ENCODE measurements at regions not wholly inside any gene's neighbourhood (a gene's known extent, or its start where the extent isn't known, plus 50 kb on each side); places are given as distances from the start of the nearest gene placed in this dataset.

DNA sequence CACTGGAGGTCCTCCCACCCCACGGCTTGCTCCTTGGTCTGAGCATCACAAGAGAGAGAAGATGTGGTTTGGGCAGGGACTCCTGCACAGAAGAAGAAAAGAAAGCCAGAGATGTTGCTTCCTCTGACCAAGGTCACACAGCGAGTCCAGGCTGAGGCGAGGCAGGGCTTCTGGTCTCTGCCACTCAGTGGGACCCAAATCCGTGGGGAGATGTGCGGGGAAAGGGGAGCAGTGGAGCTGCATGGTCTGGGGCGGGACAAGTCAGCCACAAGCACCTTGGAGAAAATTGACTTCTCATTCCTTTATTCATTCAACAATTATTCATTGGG, 150.9 kb downstream of the C9orf50 start:
- DNase-seq, result no peak

DNA sequence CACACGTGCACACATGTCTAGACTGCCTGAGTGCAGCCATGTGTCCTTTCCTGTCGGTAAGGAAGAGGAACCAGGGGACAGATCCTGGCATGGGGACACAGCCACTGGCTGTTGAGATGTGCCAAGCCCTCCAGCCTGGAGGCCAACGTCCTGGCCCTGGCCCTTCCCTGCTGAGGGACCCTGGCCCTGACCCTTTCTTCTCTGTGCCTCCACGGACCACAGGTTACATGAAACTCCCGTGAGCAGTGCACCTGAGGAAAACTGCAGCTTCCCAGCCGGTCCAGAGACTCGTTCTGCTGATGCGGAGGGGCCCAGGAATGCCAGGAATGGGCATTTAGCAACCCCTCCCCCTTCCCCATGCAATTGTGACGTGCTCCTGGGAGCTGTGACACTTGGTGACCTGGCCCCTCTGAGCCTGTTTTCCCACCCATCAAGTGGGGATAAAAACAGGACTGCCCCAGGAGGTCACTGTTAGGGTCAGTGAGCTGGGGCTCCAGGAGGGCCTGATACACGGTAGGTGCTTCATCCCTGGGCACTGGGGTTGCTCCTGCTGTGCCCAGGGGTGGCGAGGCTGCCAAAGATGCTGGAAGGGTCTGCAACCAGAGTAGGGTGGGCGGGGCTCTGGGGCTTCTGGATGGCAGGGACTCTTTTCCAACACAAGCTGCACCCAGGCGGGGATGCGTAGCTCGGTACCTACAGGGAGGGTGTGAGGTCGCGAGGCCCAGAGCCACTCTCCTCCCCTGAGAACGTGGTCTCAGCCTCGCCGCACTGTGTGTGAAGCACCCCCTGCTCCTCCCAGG, 151.5 kb downstream of the C9orf50 start:
- no peak for DNase-seq

DNA sequence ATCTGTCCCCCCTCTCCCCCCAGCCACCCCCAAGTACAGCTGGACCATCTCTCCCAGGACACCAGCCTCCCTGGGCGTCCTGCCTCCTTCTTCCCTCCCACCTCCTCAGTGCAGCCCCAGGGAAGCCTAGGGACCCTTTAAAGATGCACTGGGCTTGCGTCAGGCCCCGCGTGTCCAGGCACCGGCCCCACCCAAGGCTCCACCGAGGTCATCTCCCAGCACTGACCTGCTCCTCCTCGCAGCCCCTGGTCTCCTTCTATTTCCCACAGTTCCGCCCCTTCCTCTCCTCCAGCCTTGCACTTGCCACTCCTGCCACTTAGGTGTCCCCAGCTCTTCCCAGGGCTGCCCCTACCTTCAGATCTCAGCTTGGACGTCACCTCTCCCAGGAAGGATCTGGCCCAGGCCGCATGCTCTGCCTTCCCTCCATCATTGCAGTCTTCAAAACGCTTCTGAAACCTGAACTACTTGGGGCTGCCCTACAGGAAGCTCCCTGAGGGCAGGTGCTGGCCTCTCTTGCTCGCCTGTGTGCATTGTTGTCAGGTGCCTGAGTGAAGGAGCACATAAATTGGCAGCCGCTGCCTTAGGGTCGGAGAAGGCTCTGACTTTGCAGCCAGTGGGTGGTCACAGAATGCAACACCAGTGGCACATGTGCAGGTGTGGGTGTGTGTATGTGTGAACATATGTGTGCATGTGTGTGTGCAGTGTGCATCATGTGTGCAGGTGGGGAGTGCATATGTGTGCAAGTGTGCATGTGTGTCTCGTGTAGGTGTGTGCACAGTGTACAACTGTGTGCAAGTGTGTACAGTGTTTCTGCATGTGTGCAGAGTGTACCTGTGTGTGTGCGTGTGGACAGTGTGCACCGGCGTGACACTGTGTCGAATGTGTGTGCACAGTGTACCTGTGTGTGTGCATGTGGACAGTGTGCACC, 152.9 kb downstream of the C9orf50 start:
- no peak for DNase-seq

DNA sequence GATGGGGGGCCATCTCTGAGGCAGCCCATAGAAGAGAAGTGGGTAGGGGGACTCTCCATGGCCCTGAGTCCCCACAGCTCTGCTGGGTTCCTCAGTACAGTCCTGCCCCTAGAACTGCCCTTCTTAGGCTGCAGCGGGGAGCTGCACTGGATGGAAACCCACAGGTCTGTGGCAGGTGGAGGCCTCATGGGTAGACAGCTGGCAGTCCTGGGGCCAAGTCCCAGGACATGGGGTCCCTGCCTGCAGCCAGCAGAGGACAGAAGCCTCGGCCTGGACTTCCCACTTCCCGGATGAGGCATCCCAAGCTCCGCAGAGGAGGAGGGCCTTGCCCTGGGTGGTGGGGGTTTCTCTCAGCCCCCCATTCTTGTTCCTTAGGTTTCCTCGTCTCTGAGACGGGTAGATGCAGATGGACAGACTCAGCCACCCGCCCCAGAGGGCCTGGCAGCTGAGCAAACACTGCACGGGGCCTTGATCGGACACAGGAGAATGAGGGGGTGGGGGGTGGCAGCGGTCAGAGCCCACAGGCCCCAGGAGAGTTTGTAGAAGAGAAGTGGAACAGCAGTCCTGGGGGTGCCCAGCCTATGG, 153.8 kb downstream of the C9orf50 start:
- DNase-seq, result no peak

DNA sequence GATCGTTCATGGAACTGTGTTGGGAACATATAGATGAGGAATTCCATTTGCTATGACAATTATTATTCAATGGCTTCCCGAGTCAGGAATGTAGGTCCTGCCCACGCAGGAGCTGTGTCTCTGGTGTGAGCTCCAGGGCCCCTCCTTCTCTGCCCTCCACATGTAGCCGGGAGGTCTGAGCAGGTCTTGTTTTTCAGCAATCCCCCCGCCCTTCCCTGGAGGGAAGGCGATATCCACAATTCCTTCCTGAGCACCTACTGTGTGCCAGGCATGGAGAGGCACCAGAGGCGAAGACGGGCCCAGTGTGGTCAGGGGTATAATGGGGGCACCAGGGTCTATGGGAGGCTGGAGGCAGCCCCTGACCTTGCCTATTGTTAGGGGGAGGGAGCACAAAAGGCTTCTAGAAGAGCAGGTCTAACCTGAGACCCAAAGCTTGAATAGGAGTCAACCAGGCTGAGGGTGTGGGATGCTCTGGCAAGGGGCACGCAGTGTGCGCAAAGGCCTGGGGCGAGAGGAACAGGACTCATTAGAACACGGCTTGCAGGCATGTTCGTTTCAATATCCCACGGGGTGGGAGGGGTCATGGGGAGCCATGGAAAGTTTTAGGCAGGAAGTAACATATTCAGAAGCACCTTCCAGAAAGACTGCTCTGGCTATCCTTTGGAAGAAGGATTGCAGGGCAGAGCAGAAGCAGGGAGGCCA, 154.9 kb downstream of the C9orf50 start:
- no peak for DNase-seq

DNA sequence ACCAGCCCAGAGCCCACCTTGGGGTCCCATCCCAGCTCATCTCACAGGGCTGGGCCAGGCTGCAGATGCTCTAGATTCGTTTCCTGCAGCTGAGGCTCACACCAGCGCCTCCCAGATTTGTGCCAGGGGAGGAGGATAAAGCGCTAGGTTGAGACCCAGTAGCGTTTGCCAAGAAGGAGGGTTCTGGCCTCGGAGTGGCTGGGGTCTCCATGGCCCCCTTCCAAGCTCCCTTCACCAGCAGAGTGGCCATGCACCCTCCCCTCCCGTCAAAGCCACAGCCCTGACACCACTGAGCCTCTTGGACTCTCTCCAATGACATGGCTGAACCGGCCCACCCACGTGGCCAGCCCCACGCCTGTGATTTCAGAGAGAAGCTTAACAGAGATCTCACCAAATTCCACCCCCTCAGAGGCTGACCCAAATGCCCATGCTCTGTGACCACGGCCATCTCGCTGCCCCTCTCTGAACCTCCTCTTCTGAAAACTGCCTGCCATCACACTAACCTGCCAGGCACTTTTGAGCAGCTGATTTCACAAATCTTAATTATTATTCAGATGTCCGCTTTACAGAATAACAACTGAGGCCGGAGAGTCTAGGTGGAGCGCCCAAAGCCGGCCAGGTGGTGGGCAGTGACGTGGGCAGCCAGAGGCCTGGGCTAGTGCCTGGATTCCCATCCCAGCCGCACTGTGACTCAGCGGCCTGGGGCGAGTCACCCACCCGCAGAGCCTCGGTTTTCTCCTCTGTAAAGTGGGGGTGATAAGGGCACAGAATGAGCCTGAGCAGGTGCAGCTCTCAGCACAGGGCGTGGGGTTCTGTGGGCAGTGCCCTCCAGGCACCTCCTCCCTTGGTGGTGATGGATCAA, 155.7 kb downstream of the C9orf50 start:
- DNase-seq, result no peak

DNA sequence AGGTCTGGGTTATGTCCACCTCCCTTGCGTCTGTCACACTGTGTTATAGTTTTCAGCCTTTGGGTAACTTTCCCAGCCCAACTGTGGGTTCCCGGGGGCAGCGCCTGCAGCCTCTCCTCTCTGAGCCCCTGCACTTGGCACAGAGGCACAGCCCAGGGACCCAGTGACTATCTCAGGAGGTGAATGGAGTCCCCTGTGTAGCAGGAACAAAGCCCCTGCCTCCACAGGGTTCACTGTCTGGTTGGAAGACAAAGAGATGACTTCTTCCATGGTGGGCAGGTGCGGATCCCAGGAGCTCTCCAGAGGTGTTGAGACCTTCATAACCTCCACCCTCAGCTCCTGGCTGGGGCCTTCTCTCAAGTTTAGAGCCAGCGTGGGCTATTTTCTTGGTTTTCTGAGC, 156.9 kb downstream of the C9orf50 start:
- DNase-seq, result no peak

DNA sequence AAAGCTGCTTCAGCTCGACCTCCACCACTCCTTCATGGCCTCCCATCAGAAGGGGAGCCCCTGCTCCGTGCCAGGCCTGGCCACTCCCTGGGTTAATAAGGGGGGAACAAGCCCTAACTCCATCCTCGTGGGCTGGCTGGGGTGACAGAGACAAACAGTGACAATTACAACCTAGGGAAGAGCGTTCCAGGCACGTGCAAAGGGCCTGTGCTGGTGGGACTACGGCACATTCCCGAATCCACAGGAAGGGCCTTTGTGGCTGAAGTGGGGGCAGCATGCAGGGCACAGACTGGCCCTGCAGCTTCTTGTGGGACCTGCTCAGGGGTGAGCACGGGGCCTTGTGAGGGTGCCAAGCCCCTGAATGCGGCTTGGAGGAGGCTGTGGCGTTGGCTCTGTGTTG, 157.4 kb downstream of the C9orf50 start:
- DNase-seq, result no peak

DNA sequence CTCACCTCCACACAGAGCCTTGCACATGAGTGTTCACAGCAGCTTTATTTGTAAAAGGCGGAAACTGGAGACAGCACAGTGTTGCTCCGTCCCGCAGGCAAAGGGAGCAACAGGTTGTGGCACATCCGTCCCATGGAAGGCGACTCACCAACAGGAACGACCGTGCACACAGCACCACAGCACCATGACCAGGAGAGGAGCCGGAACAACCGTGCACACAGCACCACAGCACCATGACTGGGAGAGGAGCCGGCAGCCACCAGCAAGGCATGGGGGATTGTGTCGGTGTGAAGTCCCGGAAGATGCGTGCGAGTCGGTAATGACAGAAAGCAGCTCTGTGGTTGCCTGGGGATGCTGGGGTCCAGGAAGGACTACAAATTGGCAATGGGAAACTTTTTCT, 158.5 kb downstream of the C9orf50 start:
- no peak for DNase-seq

DNA sequence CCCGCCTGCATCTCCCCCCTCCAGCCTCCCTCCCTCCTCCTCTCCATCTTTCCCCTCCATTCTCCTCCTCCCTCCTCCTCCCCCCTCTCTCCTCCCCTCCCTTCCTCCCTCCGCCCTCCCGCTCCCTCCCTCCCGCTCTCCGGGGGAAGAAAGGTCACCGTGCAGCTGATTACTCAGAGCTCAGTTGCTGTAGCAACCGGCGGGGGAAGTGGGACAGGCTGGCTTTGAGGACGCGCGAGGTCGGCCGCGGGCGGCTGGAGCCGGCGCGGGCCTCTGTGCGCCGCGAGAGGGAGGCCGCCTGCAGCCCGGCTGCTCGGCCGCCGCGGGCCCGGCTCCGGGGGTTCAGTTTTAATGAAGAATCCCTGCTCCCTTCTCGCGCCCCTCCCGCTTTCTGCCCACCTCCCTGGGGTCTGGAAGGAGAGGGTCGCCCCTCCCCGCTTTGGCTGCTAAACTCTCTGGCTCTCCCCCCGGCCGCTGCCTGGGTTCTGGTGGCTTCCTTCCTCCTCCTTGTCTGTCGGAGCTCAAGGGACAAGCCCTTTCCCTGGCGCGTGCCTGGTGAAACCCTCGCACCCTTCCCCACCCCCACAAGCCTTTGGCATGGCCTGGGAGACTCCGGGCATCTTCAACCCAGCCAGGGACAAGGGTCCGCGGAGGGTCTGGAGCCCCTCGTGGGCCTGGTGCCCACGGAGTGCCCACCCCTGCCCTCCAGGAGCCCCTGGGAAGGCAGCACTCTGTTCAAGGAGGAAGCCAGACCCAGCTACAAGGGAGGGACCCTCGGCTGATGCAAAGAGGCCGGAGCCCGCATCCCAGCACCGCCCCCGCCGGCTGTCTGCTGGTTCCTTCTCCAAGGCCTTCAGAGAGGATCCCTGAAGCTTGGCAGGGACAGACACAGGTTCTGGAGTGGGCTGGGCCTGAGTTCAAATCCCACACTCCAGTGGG, 160.3 kb downstream of the C9orf50 start:
- peak; percentile 92 for DNase-seq

DNA sequence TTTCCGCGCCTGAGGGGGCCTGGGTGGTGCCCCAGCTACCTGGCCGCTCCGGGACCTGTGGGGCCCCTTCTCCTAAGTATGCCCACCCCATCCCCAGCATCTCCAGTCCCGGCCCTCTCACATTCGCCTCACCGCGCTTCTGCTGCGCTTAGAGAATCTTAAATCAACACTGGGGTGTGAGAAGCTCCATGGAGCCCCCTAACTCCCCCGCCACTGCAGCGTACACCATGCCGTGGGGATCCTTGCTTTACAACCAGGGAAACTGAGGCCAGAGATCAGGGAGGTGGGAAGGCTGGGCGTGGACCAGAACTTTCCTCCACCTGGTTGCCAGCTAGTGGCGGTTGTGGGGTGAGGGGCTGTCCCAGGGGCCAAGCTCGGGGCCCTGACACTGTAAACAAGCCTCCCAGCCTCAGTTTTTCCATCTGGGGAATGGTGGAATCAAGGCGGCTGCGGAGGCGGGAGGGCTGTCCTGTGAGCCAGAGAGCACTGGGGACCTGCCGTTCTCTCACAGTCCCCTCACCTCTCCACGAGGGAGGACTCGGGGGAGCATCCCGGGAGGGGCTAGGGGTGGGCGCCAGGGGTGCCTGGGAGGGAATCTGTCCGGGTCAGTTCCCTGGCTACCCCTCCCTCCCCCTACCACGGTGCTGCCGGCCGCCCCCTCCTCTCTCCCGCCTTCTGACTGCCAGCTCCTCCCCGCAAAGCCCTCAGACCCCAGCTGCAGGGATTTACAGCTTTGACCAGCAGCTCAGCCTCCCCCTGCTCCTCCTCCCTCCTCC, 161.2 kb downstream of the C9orf50 start:
- DNase-seq, result peak; percentile 15

DNA sequence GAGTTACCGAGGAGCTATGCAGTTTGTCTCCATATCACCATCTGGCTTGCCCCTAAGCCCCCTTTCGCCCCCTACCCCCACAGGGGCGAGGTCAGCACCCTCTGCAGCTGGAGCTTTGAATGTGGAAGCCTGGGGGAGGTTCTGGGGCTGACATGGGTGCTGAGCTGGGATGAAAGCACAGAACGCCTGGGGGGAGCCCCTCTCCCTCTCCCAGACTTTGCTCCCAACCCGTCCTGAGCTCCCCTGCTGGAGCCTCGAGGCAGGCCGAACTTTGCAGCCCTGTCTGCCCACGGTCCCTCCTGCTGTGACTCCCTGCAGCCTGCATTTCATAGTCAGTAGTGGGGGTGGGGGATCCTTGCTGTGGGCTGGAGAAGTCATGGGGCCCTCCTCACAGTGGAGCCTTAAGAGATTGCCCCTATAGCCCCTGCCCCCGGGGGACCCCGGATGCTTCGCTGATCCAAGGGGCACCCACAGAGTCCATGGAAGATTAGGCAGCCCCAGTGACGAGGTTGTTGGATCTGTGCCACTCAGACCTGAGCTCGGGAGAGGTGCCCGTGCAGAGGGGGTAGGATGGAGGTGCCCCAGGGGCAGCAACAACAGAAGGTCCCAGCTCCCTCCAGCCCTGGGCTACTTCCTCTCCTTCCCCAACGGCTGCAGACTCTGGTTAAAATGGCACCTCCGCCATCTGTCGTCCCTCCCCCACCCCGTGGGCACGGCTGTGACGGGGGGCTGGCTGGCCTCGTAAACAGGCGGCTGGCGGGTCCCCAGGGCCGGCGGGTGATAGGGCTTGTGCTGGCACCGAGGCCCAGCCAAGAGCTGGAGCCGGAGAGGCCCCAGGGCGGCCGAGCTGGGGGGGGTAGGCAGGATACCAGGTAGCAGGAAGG, 162.0 kb downstream of the C9orf50 start:
- no peak for DNase-seq

DNA sequence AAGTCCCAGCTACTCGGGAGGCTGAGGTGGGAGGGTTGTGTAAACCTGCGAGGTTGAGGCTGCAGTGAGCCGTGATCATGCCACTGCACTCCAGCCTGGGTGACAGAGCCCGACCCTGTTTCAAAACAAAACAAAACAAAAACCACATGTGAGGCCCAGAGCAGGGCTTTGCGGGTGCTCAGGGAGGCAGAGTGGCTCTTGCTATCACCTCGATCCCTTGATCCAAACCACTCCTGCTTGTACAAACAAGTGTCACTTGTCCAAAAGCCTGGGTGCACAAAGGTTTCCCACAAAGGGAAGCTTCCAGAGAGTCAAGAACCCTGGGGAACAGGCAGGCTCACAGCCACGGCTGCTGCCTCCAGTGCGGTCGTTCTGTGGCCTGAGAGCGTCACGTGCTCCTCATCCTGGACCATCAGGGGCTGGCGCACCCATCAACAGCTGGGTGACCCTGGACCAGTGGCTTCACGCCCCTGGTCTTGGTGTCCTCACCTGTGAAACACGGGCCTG, 162.7 kb downstream of the C9orf50 start:
- DNase-seq, result peak; percentile 80

DNA sequence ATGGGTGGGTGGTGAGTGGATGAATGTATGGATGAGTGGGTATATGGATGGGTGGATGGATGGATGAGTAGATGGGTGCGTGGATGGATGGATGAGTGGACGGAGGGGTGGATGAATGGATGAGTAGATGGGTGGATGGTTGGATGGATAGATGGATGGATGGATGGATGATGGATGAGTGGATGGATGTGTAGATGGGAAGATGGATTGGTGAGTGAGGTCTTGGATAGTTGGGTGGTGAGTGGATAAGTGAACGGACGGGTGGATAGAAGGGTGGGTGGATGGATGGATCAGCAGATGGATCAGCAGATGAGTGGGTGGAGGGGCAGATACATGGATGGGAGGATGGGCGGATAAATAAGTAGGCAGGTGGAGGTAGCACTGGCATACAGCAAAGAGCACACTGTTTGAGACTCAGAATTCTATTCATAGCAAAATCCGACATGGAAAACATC, 163.5 kb downstream of the C9orf50 start:
- DNase-seq, result no peak

DNA sequence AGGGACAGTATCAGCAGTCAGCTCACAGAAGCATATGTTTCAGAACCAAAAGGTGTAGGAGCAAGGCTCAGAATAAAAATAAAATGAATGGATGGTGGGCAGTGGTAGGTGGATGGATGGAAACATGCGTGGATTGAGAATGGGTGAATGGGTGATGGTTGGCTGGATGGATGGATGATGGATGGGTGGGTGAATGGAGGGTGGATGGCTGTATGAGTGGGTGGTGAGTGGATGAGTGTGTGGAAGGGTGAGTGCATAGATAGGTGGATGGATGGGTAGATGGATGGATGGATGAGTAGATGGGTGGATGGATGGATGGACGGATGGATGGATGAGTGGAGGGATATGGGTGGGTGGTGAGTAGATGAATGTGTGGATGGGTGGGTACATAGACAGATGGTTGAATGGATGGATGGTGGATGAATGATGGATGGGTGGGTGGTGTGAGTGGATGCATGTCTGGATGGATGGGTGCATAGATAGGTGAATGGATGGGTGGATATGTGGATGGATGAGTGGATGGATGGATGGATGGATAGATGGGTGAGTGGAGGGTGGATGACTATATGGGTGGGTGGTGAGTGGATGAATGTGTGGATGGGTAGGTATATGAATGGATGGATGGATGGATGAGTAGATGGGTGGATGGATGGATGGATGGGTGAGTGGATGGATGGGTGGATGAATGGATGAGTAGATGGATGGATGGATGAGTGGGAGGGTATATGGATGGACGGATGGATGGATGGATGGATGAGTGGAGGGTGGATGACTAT, 164.2 kb downstream of the C9orf50 start:
- DNase-seq, result no peak

DNA sequence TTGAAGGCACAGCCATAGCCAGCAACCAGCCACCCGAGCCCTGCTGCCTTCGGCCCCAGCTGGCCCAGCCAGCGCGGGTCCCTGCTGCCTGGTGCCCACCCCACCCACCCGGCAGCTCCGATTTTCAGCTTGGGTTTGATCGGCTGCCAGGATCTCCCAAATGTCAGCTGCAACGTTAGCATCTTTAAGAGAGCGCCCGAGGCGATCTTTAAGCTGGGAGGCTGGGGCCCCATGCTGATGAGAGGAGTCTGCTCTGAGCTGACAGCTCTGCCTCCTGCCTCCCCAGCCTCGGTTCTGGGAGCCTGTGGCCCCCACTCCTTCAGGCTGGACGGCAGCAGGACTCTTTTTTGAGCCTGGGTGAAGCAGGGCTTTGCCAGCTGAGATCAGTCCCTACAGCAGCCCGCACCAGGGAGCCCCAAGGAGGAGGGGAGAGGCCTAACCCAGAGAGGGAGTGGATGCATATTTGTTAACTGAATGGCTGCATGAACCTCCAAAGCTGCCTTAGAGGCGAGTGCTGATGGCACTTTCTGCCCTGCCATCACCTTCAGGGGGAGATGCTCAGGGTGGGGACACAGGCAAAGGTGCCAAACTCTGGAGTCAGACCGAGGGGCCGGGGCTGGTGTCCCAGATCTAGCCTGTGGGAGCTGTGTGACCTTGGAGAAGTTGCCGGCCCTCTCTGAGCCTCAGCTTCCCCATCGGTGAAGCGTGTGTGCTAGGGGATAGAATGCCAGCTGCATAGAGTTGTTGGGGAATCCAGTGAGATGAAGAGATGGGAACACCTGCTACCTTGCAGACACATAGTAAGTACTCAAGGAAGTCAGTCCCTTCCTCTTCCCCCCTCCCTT, 165.5 kb downstream of the C9orf50 start:
- DNase-seq, result no peak

DNA sequence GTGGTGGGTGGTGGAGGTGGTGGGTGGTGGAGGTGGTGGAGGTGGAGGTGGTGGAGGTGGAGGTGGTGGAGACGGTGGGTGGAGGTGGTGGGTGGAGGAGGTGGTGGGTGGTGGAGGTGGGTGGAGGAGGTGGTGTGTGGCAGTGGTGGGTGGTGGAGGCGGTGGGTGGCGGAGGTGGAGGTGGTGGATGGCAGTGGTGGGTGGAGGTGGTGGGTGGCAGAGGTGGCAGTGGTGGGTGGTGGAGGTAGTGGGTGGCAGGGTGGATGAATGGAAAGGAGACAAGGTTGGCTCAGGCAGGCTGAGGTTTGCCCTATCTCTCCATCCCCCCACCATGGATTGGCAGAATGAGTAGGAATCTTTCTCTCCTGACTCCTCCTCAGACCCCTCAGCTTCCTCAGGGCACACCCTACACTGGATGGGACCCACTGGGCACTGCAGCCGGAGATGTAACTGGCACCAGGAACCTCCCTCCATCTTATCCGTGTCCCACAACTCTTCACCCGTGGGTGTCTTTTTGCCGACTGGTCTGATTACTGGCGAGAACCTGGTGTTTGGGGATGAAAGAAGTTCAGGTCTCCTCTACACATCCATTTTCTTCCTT, 166.3 kb downstream of the C9orf50 start:
- DNase-seq, result no peak

All from activated CD4-positive, alpha-beta T cell treated with anti-CD3 and anti-CD28 coated beads, Interleukin-2, Interleukin-6, amounts not matched to agents 100 ng/mL and 50 ng/mL, durations not matched to agents 16 hours and 8 hours (primary cell).